NOMO-1 (cell line): ENCODE measurements at regions not wholly inside any gene's neighbourhood (a gene's known extent, or its start where the extent isn't known, plus 50 kb on each side); places are given as distances from the start of the nearest gene placed in this dataset.
A peak's percentile ranks its signal among the peaks of the same experiment; 100 is the strongest.

Experiments
- DNase-seq, 2 experiments: peaks; one replicate each; lab custom pipeline; 2025; ENCODE audit not compliant: unreplicated experiment in 2 of 2; lab: John Stamatoyannopoulos, UW

- no peak for DNase-seq
Measured at GRCh38 chr6:91874971-91875370, 1288.1 kb upstream of the MAP3K7 start.

- no peak for DNase-seq
Measured at GRCh38 chr6:91868539-91869202, 1281.8 kb upstream of the MAP3K7 start.

GRCh38 chr6:91865889-91866288 is 1279.0 kb upstream of the MAP3K7 start:
- DNase-seq, result peak in 1 of 2 experiments; percentile 15

GRCh38 chr6:91864911-91865310 is 1278.0 kb upstream of the MAP3K7 start:
- DNase-seq, result no peak

- DNase-seq, result no peak
Measured at GRCh38 chr6:91860541-91861335, 1273.9 kb upstream of the MAP3K7 start.

GRCh38 chr6:91852252-91852651 is 1265.4 kb upstream of the MAP3K7 start:
- peak; percentile 29 to 81 for DNase-seq

GRCh38 chr6:91834813-91835212 is 1247.9 kb upstream of the MAP3K7 start:
- DNase-seq, result no peak

- DNase-seq, result no peak
Measured at GRCh38 chr6:91827151-91827550, 1240.3 kb upstream of the MAP3K7 start.

GRCh38 chr6:91826128-91826527 is 1239.3 kb upstream of the MAP3K7 start:
- no peak for DNase-seq

GRCh38 chr6:91824331-91824730 is 1237.5 kb upstream of the MAP3K7 start:
- no peak for DNase-seq

GRCh38 chr6:91822581-91822980 is 1235.7 kb upstream of the MAP3K7 start:
- DNase-seq, result no peak

GRCh38 chr6:91816335-91816734 is 1229.5 kb upstream of the MAP3K7 start:
- DNase-seq, result no peak

GRCh38 chr6:91813641-91814040 is 1226.8 kb upstream of the MAP3K7 start:
- no peak for DNase-seq

GRCh38 chr6:91812596-91813274 is 1225.9 kb upstream of the MAP3K7 start:
- DNase-seq, result peak in 1 of 2 experiments; percentile 22

GRCh38 chr6:91804981-91805380 is 1218.1 kb upstream of the MAP3K7 start:
- no peak for DNase-seq

- no peak for DNase-seq
Measured at GRCh38 chr6:91802431-91802830, 1215.6 kb upstream of the MAP3K7 start.

GRCh38 chr6:91796603-91797002 is 1209.7 kb upstream of the MAP3K7 start:
- no peak for DNase-seq

- DNase-seq, result no peak
Measured at GRCh38 chr6:91788501-91788900, 1201.6 kb upstream of the MAP3K7 start.

GRCh38 chr6:91786474-91787184 is 1199.8 kb upstream of the MAP3K7 start:
- DNase-seq, result no peak

- DNase-seq, result no peak
Measured at GRCh38 chr6:91782802-91783201, 1195.9 kb upstream of the MAP3K7 start.

- DNase-seq, result no peak
Measured at GRCh38 chr6:91781946-91782345, 1195.1 kb upstream of the MAP3K7 start.
